ENCODE measurements at regions not wholly inside any gene's neighbourhood (a gene's known extent, or its start where the extent isn't known, plus 50 kb on each side); places are given as distances from the start of the nearest gene placed in this dataset.

- Histone ChIP-seq H3K4me3 (ENCODE audit: low read length) (no peak overlapping the region), H3K9me3 (ENCODE audit: low read length) (no peaks in the 10 kb centered on the region), H3K4me2 (ENCODE audit: low read length) (no peak overlapping the region), H3K79me2 (replicated peaks; ENCODE audit: insufficient read depth, low read length) (no peaks in the 10 kb centered on the region), H3F3A (ENCODE audit: insufficient read depth, low read length, poor library complexity, severe bottlenecking) (no peaks in the 10 kb centered on the region), H3K27me3 (ENCODE audit: insufficient read depth, low read depth, low read length) (no peaks in the 10 kb centered on the region), H3K9me2 (ENCODE audit: insufficient read depth, low read length) (no peaks in the 10 kb centered on the region), H2AFZ (ENCODE audit: low read depth, low read length) (no peak overlapping the region), H3K36me3 (ENCODE audit: insufficient read depth, low read length) (no peaks in the 10 kb centered on the region), H4K20me1 (ENCODE audit: insufficient read depth) (no peaks in the 10 kb centered on the region), H3K9ac (ENCODE audit: low read length) (no peak overlapping the region), H3K27ac (ENCODE audit: low read length) (no peak overlapping the region)
- TF ChIP-seq POLR2AphosphoS5 (IDR thresholded peaks at IDR 0.05), result no peak
- TF ChIP-seq REST (IDR thresholded peaks at IDR 0.05; ENCODE audit: borderline replicate concordance), result no peak
- TF ChIP-seq CTCF (IDR thresholded peaks at IDR 0.05; ENCODE audit: poor library complexity, severe bottlenecking), result no peak
- no peak for TF ChIP-seq SMC3 (conservative IDR thresholded peaks at IDR 0.05; ENCODE audit: poor library complexity)
- no peak for TF ChIP-seq MXI1 (conservative IDR thresholded peaks at IDR 0.05; ENCODE audit: poor library complexity, severe bottlenecking)
- no peak for TF ChIP-seq RAD21 (conservative IDR thresholded peaks at IDR 0.05)
- TF ChIP-seq EZH2 (IDR thresholded peaks at IDR 0.05; ENCODE audit: borderline replicate concordance, insufficient read depth, low read length, poor library complexity, severe bottlenecking), result no peak
- TF ChIP-seq TAF1 (IDR thresholded peaks at IDR 0.05; ENCODE audit: low read depth), result no peak
- TF ChIP-seq EP300 (conservative IDR thresholded peaks at IDR 0.05; ENCODE audit: poor library complexity, severe bottlenecking), result no peak
Measured at GRCh38 chr15:70539912-70540530, 223.3 kb downstream of the UACA start.

GRCh38 chr15:70539409-70539808 lies 223.9 kb downstream of the UACA start:
- Histone ChIP-seq H3K9me3 (ENCODE audit: low read length) (no peaks in the 10 kb centered on the region), H3K27ac (ENCODE audit: low read length) (no peak overlapping the region), H3K4me3 (ENCODE audit: low read length) (no peak overlapping the region), H3K4me2 (ENCODE audit: low read length) (no peak overlapping the region), H2AFZ (ENCODE audit: low read depth, low read length) (no peak overlapping the region), H3K9me2 (ENCODE audit: insufficient read depth, low read length) (no peaks in the 10 kb centered on the region), H3K36me3 (ENCODE audit: insufficient read depth, low read length) (no peaks in the 10 kb centered on the region), H4K20me1 (ENCODE audit: insufficient read depth) (no peaks in the 10 kb centered on the region), H3K9ac (ENCODE audit: low read length) (no peak overlapping the region), H3K79me2 (replicated peaks; ENCODE audit: insufficient read depth, low read length) (no peaks in the 10 kb centered on the region), H3F3A (ENCODE audit: insufficient read depth, low read length, poor library complexity, severe bottlenecking) (no peaks in the 10 kb centered on the region), H3K27me3 (ENCODE audit: insufficient read depth, low read depth, low read length) (peaks cover 2% of the 10 kb centered on the region)
- TF ChIP-seq SMC3 (conservative IDR thresholded peaks at IDR 0.05; ENCODE audit: poor library complexity) (no peak), POLR2AphosphoS5 (IDR thresholded peaks at IDR 0.05) (no peak), CTCF (IDR thresholded peaks at IDR 0.05; ENCODE audit: poor library complexity, severe bottlenecking) (no peak)

Measured in neural cell (in vitro differentiated cells).